Hepatocyte (in vitro differentiated cells): ENCODE measurements at regions not wholly inside any gene's neighbourhood (a gene's known extent, or its start where the extent isn't known, plus 50 kb on each side); places are given as distances from the start of the nearest gene placed in this dataset.

Experiments
- DNase-seq: peaks from one replicate; pipeline ENCODE4 v3.0.0-alpha.2; 2016; ENCODE audit warnings: low spot score
- H2AFZ ChIP-seq: fragments of 200-600 bp; sonication (generic); 2 replicates; pipeline ENCODE4 v1.6.0; 2016; ENCODE audit warnings: antibody characterized with exemption, mild to moderate bottlenecking
- H3K27ac ChIP-seq: fragments of 200-600 bp; sonication (generic); 2 replicates; pipeline ENCODE4 v1.5.1; 2016; ENCODE audit warnings: mild to moderate bottlenecking
- H3K27me3 ChIP-seq: fragments of 200-600 bp; sonication (generic); 2 replicates; pipeline ENCODE4 v1.6.1; 2016
- H3K36me3 ChIP-seq: fragments of 200-600 bp; sonication (generic); replicated peaks from 2 replicates; pipeline ENCODE4 v1.5.1; 2016; ENCODE audit warnings: low read depth; ENCODE audit not compliant: insufficient read depth
- H3K4me1 ChIP-seq: fragments of 200-600 bp; sonication (generic); 2 replicates; pipeline ENCODE4 v1.5.1; 2016; ENCODE audit warnings: mild to moderate bottlenecking, moderate library complexity; ENCODE audit not compliant: insufficient read depth
- H3K4me2 ChIP-seq: fragments of 200-600 bp; sonication (generic); 2 replicates; pipeline ENCODE4 v1.6.0; 2016
- H3K4me3 ChIP-seq: fragments of 200-600 bp; sonication (generic); 2 replicates; pipeline ENCODE4 v1.5.1; 2016; ENCODE audit warnings: mild to moderate bottlenecking
- H3K79me2 ChIP-seq: fragments of 200-600 bp; sonication (generic); 2 replicates; pipeline ENCODE4 v1.6.0; 2017; ENCODE audit warnings: mild to moderate bottlenecking
- H3K9me2 ChIP-seq: fragments of 200-600 bp; sonication (generic); replicated peaks from 2 replicates; pipeline ENCODE4 v1.6.0; 2017; ENCODE audit warnings: mild to moderate bottlenecking; ENCODE audit not compliant: insufficient read depth
- H3K9me3 ChIP-seq: fragments of 200-600 bp; sonication (generic); 2 replicates; pipeline ENCODE4 v1.5.1; 2016; ENCODE audit warnings: low read depth, mild to moderate bottlenecking
- H4K20me1 ChIP-seq: fragments of 200-600 bp; sonication (generic); 2 replicates; pipeline ENCODE4 v1.6.0; 2016; ENCODE audit warnings: mild to moderate bottlenecking; ENCODE audit not compliant: insufficient read depth, poor library complexity, severe bottlenecking
- CTCF ChIP-seq: fragments of 200-600 bp; sonication (generic); IDR thresholded peaks from 2 replicates; pipeline ENCODE4 v1.5.1; 2016; ENCODE audit warnings: antibody characterized with exemption, mild to moderate bottlenecking; ENCODE audit not compliant: poor library complexity
- EZH2 ChIP-seq: fragments of 200-600 bp; sonication (generic); IDR thresholded peaks from 2 replicates; pipeline ENCODE4 v1.6.1; 2016; ENCODE audit warnings: antibody characterized with exemption, mild to moderate bottlenecking, borderline replicate concordance
- EZH2phosphoT487 ChIP-seq: fragments of 200-600 bp; sonication (generic); IDR thresholded peaks from one replicate; pipeline ENCODE4 v1.6.1; 2018; ENCODE audit warnings: antibody characterized with exemption, mild to moderate bottlenecking, low read depth, moderate library complexity; ENCODE audit not compliant: unreplicated experiment, severe bottlenecking
- WGBS: methylation state at CpG from one replicate; pipeline ENCODE4 v1.1.6; 2016; ENCODE audit warnings: low lambda C conversion rate; ENCODE audit errors: missing lambda C conversion rate; 5-methylcytosine and 5-hydroxymethylcytosine counted together

GRCh38 chr11:128165572-128165971 is 421.8 kb downstream of the ETS1 start:
- Histone ChIP-seq H3K4me1 (no peaks in the 10 kb centered on the region), H3K4me2 (no peak overlapping the region), H4K20me1 (no peaks in the 10 kb centered on the region), H3K4me3 (no peak overlapping the region), H3K9me2 (no peaks in the 10 kb centered on the region), H3K27ac (no peak overlapping the region), H3K79me2 (no peaks in the 10 kb centered on the region), H3K27me3 (peaks cover 6% of the 10 kb centered on the region), H3K36me3 (no peaks in the 10 kb centered on the region), H3K9me3 (no peaks in the 10 kb centered on the region), H2AFZ (no peak overlapping the region)
- whole genome bisulfite sequencing = 91% methylated on average over 4 of the region's 4 CpGs
- DNase-seq = no peak
- TF ChIP-seq EZH2phosphoT487 (no peak), CTCF (no peak), EZH2 (no peak)

GRCh38 chr11:128164080-128164741 is 423.1 kb downstream of the ETS1 start:
- 59% methylated on average over 6 of the region's 6 CpGs for WGBS
- Histone ChIP-seq H3K9me3 (no peaks in the 10 kb centered on the region), H4K20me1 (no peaks in the 10 kb centered on the region), H3K36me3 (no peaks in the 10 kb centered on the region), H3K4me1 (no peaks in the 10 kb centered on the region), H2AFZ (no peak overlapping the region), H3K27ac (no peak overlapping the region), H3K27me3 (peaks cover 6% of the 10 kb centered on the region), H3K4me2 (peak overlapping the region; percentile 15), H3K9me2 (no peaks in the 10 kb centered on the region), H3K79me2 (no peaks in the 10 kb centered on the region), H3K4me3 (no peak overlapping the region)
- no peak for DNase-seq
- TF ChIP-seq EZH2phosphoT487 (no peak), EZH2 (no peak), CTCF (no peak)

- WGBS = 96% methylated on average over 1 of the region's 1 CpG
- H3K79me2 ChIP-seq = no peaks in the 10 kb centered on the region
- no peaks in the 10 kb centered on the region for H3K36me3 ChIP-seq
- no peak for DNase-seq
- H3K4me1 ChIP-seq = no peaks in the 10 kb centered on the region
- no peak overlapping the region for H3K4me3 ChIP-seq
- H3K9me2 ChIP-seq = no peaks in the 10 kb centered on the region
- no peaks in the 10 kb centered on the region for H4K20me1 ChIP-seq
- H3K27me3 ChIP-seq = peaks cover 2% of the 10 kb centered on the region
- no peak overlapping the region for H3K27ac ChIP-seq
- H3K4me2 ChIP-seq = no peak overlapping the region
- H3K9me3 ChIP-seq = no peaks in the 10 kb centered on the region
- H2AFZ ChIP-seq = no peak overlapping the region
- TF ChIP-seq EZH2 (no peak), CTCF (no peak), EZH2phosphoT487 (no peak)
These were observed 425.4 kb downstream of the ETS1 start for GRCh38 chr11:128161994-128162393.

GRCh38 chr11:128161436-128161835 is 425.9 kb downstream of the ETS1 start:
- H3K4me3 ChIP-seq = no peak overlapping the region
- H3K27ac ChIP-seq = no peak overlapping the region
- H4K20me1 ChIP-seq = no peaks in the 10 kb centered on the region
- H3K79me2 ChIP-seq = no peaks in the 10 kb centered on the region
- H3K9me2 ChIP-seq = no peaks in the 10 kb centered on the region
- TF ChIP-seq CTCF (no peak), EZH2 (no peak), EZH2phosphoT487 (no peak)
- H3K4me2 ChIP-seq = no peak overlapping the region
- H2AFZ ChIP-seq = no peak overlapping the region
- H3K27me3 ChIP-seq = peaks cover 2% of the 10 kb centered on the region
- no peaks in the 10 kb centered on the region for H3K36me3 ChIP-seq
- no peak for DNase-seq
- H3K9me3 ChIP-seq = no peaks in the 10 kb centered on the region
- WGBS = 79% methylated on average over 1 of the region's 1 CpG
- H3K4me1 ChIP-seq = no peaks in the 10 kb centered on the region
